D721Med (cell line): ENCODE measurements at regions not wholly inside any gene's neighbourhood (a gene's known extent, or its start where the extent isn't known, plus 50 kb on each side); places are given as distances from the start of the nearest gene placed in this dataset.

Experiments used
- DNase-seq: peaks from one replicate; pipeline ENCODE4 v3.0.0; 2011; ENCODE audit warnings: low spot score; ENCODE audit not compliant: insufficient read length
- FAIRE-seq: peaks from 2 replicates; lab custom pipeline; 2011; peaks lifted over from hg19 to GRCh38; lab: Jason Lieb, UNC
- TF ChIP-seq, protein P1 (sequence below): IDR thresholded peaks from 2 replicates; pipeline ENCODE4 v1.5.1; 2012; ENCODE audit warnings: mild to moderate bottlenecking, control low read depth; ENCODE audit not compliant: insufficient read depth; ENCODE audit errors: missing control alignments

DNA sequence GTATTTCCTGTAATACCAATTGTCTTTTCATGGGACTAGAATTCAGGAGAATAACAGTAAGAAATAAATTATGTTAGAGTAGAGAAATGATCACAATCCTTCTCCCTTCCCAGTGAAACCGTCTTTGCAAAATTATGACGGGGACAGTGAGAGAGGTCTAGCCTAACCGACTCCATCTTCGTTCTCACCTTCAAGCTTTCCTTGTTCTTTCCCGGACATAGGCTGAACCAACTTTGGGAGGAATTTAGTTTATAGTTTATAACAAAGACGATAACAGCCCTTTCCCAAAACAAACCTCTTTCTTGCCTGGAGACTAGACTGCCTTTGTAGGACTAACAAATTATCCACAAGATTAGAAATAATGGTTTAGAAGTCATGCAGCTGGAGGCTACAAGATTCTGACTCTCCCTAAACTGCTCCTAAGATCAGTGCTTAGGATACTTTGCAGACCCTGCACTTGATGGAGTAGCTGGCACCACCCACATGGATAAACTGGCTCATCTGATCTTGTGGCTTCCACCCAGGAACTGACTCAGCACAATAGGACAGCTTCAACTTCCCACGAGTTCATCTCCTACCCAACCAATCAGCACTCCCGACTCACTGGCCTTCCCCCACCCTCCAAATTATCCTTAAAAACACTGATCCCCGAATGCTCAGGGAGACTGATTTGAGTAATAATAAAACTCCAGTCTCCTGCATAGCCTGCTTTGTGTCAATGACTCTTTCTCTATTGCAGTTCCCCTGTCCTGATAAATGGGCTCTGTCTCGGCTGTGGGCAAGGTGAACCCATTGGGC lies 521.2 kb upstream of the TBX3 start:
- DNase-seq: no peak
- TF ChIP-seq, protein P1, sequence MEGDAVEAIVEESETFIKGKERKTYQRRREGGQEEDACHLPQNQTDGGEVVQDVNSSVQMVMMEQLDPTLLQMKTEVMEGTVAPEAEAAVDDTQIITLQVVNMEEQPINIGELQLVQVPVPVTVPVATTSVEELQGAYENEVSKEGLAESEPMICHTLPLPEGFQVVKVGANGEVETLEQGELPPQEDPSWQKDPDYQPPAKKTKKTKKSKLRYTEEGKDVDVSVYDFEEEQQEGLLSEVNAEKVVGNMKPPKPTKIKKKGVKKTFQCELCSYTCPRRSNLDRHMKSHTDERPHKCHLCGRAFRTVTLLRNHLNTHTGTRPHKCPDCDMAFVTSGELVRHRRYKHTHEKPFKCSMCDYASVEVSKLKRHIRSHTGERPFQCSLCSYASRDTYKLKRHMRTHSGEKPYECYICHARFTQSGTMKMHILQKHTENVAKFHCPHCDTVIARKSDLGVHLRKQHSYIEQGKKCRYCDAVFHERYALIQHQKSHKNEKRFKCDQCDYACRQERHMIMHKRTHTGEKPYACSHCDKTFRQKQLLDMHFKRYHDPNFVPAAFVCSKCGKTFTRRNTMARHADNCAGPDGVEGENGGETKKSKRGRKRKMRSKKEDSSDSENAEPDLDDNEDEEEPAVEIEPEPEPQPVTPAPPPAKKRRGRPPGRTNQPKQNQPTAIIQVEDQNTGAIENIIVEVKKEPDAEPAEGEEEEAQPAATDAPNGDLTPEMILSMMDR: no peak
- FAIRE-seq: no peak

DNA sequence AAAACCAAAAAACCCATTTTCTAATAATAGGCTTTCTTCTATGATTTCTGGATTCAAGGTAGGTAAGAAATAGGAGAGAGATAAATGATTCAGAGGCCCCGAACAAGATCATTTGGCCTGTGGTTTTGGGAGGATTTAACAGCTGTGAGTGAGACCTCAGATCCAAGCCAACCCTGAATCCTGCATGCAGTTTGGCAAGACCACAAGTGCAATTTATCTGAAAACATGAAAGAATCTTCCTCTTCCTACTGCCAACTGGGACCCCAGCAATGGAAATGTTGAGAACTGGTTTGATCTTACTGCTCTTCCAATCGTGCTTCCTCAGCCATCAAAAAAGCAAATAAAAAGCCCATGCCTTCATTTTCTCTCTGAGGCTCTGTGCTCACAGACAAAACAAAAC lies 519.7 kb upstream of the TBX3 start:
- TF ChIP-seq, protein P1: no peak
- DNase-seq (no peak), FAIRE-seq (no peak)

GRCh38 chr12:115201966-115202365 lies 518.0 kb upstream of the TBX3 start:
- FAIRE-seq (no peak), DNase-seq (no peak)
- TF ChIP-seq, protein P1: no peak

DNA sequence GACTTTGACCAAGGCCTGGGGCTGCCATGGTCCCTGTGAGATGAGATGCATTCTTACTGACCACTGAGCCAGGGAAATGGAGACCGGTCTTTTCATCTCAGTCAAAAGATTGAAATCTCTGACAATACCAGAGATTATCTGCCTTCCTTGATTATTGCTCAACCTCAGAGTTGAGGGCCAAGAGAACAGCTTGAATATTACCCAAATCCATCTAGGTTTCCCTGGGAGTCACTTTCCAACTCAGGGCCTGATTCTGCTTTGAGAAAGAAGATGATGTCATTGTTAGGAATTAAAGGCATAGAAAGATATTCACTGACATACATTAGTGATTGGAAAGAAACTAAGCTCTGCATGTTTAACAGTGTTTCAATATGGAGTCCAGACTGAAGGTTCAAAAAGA lies 515.9 kb upstream of the TBX3 start:
- no peak for DNase-seq
- TF ChIP-seq, protein P1: no peak
- no peak for FAIRE-seq

DNA sequence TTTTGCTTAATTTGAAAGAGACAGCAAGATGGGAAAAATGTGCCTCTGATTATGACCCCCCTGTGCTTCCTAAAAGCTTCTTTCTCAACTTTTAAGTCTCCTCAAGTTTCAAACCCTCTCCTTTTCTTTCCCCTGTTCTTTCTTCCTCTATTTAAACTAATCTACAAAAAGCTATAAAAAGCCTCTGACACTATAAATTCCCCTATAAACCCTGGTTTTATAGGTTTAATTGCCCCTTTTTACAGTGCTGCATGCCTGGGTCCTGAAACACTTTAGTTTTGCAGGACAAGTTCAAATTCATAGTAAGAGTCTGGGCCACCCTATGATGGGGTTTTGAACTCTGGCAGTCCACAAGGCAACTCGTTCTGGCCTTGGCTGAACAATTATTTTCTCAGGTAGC lies 510.9 kb upstream of the TBX3 start:
- no peak for DNase-seq
- TF ChIP-seq, protein P1: no peak
- FAIRE-seq: no peak

DNA sequence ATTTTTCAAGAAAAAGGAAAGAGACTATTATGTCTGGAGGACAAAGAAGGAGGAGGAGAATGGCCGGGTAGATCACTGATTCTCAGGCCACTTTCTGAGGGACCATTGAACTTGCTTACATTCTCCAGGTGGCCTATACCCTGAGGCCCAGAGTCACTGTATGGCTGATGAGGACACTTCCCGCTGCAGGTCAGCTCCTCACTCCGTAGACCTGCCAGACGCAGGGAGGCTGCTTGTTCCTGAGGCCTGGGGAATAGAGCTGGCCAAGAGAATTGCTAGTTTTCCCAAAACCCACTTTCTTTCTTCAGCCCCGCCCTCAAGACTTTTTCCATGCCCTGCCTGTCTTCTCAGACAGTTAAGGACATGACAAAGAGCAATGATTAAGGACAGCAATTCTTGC lies 510.5 kb upstream of the TBX3 start:
- no peak for DNase-seq
- TF ChIP-seq, protein P1: no peak
- FAIRE-seq: no peak

DNA sequence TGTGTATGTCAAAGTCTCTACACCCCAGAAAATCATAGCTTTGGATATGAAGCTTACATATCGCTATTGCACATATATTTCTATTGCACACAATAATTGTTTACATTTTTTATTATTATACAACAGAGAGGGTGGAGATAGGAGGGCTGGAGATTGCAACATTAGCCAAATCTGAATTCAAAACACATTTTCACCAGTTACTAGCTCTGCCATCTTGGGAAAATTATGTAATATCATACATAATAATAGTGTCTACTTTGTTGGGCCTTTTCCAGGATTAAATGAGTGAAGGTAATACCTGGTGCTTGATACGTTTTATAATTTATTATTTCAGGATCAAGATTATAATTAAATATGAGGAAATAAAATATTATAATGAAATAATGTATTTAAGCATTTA lies 507.4 kb upstream of the TBX3 start:
- FAIRE-seq (no peak), DNase-seq (no peak)
- TF ChIP-seq, protein P1: no peak
